GM21390 (cell line): ENCODE measurements at regions not wholly inside any gene's neighbourhood (a gene's known extent, or its start where the extent isn't known, plus 50 kb on each side); places are given as distances from the start of the nearest gene placed in this dataset.
"Not testable (repeated sequence)": the region's sequence is repeated elsewhere in the genome, so short reads cannot be mapped to it uniquely, and the experiment has no call there.

Experiments
- ATAC-seq: cut with Tn5 transposase; IDR thresholded peaks from one replicate; pipeline ENCODE4 v1.9.1; 2021; ENCODE audit not compliant: unreplicated experiment

DNA sequence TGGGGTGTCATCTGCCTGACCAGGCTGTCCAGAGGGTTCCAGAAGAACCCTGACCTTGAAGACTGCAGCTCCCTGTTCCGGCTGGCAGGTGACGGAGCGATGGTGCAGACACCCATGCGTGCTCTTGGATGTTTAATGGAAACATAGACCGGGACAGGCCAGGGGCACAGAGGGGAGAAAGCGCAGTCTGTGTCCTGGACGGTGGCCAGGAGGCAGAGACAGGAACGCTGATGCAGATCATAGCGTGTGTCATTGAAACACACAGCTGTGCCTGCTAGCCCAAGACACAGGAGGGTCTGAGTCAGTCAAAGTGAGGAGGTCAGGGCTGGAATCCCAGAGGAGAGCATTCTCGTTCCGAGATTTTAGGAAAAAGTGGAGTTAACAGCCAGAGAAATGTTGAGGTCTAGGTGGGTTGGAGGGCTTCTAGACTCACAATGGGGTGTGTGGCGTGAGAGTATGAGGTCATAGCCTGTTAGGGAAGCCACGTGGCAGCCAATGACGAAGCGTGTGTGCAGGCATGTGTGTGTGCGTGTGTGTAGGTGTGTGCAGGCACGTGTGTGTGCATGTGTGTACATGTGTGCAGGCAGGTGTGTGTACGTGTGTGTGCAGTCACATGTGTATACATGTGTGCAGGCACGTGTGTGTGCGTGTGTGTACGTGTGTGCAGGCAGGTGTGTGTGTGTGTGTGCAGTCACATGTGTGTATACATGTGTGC is 167.0 kb downstream of the ERMARD start:
- ATAC-seq = no peak

DNA sequence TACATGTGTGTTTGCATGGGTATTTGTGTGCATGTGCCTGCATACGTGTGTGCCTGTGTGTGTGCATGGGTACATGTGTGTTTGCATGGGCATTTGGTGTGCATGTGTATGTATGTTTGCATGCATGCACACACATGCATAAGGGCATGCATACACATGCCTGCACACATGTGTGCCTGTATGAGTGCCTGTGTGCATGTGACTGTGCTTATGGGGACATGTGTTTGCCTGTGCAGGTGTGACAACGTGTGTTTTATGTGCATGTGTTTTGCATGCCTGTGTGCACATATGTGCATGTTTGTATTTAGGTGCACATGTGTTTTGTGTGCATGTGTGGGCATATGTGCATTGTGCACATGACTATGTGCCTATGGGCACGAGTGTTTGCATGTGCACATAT is 165.7 kb downstream of the ERMARD start:
- no peak for ATAC-seq

DNA sequence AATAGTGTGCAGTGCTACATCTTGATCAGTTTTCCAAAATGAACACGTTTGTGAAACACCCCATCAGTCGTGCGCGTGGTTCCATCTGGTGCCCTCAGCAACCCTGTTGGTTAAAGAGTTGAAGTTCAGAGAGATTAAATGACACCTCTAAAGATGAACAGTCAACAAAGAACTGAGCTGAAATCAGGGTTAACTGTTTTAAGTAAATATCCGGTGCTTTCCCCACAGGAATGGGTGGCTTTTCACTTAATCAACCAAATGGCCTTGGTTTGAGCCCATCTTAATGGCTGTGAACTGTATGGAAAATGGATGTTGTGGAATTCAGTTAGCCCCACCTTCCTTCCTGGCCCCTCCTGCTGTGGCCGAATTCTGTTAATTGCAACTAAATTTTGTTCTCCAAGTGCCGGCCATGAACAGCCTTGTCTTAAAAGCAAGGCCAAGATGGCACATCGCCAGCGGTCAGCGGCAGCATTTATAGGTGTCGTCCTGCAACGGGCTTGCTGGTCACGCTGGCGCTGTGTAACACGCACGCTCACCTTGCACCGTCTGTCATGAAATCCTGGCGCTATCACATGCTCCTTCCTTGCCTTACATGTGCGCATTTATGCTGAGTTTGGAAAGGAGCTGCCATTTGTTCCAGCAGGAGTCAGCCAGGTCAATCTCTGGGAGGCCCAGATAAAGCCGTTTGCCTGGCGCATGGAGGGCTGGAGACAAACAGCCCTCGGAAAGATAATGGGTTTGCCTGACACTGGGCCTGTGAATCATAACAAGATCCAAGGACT is 164.5 kb downstream of the ERMARD start:
- ATAC-seq = no peak

DNA sequence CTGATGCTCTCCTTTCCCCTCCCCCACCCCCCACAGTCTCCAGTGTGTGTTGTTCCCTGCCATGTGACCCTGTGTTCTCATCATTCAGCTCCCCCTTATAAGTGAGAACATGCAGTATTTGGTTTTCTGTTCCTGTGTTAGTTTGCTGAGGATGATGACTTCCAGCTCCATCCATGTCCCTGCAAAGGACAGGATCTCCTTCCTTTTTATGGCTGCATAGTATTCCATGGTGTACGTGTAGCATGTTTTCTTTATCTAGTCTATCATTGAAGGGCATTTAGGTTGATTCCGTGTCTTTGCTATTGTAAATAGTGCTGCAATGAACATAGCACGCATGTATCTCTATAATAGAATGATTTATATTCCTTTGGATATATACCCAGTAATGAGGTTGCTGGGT is 162.3 kb downstream of the ERMARD start:
- not testable (repeated sequence) for ATAC-seq

DNA sequence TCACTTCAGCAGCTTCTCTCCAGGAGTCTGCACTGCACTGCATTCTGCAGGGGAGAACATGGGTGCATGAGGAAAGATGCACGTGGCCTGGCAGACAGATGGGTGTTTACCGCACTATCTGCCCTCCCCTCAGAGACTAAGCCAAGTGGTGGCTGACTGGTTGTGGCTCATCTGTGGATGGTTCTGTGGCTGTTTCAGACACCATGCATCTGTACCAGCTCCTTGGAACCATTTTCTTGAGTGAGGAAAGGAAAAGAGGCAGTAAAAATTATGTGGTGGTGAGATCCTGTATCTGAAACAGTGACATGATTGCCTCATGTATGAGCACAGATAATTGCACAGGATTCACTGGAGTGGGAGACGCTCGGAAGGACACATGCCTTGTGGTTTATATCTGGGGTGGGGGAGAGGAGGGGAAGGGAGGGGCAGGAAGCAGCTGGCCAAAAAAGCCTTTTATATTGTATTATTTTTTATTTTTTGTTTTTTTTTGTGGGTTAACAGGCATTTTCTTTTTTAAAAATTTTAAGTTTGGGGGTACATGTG is 161.7 kb downstream of the ERMARD start:
- no peak for ATAC-seq

DNA sequence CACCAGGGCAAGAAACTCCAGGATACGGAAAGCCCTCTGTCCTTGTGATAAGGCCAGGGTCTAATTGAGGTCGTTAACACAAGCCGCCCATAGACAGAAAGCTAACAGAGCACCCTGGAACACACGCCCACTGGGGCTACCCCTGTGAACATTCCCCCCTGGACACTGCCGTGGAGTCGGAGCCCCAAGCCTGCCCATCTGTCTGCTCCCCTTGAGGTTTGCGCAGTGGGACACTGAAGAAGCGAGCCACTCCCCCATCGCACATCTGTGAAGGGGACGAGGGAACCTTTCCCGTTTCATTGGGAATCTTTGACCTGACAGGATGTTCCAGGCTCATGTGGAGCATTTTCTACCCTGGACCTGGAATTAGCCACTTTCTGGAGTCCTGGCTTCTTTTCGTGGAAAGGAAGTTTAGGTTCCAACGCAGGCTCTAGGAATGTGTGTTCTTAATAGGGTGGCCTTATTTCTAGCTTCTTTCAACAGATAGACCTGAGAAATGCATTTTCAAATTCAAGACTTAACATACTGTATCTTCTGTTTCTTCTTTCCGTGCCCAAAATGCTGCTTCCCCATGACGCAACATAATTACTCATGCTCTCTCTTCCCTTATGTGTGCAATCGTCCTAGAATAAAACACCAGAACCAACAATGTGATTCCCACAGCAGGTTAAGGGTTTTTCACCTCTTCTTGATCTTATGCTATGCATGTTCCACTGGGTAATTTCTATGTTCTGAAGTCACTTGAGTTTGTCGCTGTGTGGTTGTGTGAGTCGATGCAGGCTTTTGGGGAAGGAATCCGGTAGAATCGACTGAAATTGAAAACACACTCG is 161.1 kb downstream of the ERMARD start:
- ATAC-seq = no peak

DNA sequence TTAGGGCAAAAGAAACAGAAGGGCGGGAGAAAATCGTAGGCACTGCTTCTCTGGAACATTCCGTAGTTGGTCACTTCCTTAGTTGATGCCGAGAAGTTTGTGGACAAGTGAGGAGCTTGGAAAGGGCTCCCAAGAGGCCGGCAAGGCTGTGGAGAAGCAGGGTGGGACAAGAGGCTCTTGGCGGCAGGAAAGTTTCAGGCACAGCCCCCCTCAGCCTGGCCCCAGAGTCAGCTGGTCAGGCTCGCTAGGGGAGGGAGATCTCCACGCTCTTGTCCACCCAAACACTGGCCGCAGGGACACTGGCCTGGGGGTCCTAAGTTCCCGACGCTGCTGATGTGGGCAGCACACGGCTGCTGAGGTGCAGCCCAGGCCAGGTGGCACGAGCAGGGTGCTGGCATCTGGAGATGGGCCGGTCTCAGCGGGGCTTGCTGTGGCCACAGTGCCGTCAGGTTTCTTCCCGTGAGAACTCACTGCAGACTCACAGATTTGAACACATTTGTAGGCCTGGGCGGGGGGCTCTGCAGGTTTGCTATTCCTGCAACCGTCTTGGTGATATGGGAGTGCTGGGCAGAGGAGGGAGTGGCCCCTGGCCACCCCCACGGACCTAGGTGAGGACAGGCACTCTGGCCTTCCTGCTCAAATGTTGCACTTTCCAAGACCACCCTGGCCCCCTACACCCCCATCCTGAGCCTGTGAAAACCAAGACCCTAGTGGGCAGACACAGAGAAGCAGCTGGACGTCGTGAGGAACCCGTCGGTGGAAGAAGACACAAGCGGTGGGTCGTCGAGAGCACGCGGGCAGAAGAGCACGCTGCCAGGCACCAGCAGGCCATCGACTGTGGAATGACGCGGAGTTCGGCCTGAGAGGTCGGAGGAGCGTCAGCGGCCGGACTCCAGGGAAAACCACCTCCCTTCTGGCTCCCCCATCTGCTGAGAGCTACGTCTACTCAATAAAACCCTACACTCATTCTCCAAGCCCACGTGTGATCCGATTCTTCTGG is 160.1 kb downstream of the ERMARD start:
- ATAC-seq = no peak

DNA sequence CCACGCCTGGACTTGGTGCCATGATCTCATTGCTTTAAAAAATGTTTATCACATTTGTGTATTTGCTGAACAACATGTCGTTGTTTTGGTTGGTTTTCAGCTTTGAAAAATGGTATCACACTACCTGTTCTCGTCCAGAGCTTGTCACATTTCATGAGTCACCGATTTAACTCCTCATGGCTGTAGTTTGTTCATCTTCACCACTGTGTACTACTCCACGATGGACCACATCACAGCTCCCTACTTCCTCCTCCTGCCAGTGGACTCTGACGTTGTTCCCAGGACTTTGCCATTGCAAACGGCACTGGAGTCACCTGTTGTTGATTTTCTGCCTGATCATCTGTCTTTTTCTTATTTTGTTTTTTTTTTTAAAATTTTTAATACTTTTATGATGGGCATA is 157.7 kb downstream of the ERMARD start:
- ATAC-seq = no peak

DNA sequence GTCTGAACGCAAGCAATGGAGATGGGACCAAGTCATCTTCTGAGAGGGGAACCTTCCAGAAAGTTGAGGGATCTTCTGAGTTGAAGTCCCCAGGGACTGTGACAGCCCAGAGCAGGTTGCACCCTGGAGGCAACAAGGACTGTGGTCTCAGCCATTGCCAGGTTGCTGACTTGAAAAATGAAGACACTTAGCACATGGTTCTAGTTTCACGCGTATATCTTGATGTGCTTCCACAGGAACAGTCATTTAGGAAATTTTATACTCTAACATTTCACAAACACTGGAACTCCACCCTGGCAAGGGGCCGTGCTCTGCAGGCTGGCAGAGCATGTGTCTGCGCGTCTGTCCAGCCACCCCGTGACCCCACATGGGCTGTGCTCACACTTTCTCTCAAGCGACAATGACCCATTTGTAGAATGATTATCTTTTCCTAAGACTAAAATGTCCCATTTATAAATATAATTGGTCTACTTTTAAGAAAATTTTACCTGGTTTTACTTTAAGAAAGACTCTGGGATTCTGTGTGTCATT is 157.0 kb downstream of the ERMARD start:
- no peak for ATAC-seq

DNA sequence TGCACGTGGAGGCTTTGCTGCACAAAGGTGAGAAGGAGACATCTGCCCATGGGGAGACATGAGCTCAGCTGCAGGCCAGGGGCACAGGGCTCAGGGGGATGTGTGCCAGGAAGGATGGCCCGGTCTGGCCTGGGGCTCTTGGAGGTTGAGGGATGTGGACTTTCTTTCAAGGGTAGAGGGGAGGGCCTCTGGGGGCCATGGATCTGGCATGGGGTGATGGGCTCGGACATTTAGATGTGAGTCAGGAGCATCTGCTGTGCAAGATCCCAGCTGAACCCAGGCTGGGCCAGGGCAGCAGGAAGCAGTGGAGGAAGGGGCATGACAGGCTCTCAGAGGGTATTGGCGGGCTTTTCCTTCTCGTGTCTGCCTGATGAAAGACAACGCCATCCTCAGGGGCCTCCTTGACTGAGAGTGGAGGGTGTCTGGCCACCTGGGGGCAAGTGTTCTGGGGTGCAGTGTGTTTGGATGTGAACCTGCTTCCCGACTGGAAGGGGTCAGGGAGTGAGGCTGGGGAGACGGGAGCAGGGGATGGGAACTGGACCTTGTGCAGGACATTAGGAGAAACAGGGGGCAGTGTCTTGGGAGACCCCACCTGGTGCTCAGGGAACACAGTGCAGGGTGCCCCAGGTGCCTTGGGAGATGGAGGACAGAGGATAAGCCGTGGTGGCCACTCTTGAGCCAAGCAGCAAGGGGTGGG is 156.1 kb downstream of the ERMARD start:
- ATAC-seq = no peak

DNA sequence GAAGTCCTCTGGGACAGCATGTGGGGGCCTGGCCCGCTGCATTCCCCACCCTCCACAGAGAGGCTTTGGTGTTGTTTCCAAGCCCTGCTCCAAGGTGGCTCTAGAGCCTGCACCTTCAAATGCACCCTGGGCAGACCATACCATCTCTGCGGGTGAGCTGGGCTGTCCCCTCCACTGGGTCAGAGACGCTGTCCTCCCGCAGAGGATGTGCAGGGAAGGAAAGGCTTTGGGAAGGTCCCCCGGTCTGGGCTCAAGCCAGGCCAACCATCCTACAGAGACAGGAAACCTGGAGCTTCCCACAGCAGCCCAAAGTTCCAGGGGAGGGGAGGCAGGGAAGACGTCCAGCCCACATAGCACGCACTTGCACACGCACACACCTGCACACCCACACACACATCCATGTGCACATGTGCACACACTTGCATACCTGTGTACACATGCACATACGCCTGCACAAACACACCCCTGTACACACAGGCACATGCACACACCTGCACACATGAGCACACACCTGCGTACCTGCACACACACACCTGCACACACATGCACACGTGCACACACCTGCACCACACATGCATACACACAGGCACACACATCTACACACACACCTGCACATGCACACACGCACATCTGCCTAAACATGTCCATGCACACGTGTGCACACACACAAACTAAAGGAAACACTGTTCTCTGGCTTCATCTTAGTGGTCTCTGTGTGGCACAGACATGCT is 155.4 kb downstream of the ERMARD start:
- ATAC-seq = no peak

DNA sequence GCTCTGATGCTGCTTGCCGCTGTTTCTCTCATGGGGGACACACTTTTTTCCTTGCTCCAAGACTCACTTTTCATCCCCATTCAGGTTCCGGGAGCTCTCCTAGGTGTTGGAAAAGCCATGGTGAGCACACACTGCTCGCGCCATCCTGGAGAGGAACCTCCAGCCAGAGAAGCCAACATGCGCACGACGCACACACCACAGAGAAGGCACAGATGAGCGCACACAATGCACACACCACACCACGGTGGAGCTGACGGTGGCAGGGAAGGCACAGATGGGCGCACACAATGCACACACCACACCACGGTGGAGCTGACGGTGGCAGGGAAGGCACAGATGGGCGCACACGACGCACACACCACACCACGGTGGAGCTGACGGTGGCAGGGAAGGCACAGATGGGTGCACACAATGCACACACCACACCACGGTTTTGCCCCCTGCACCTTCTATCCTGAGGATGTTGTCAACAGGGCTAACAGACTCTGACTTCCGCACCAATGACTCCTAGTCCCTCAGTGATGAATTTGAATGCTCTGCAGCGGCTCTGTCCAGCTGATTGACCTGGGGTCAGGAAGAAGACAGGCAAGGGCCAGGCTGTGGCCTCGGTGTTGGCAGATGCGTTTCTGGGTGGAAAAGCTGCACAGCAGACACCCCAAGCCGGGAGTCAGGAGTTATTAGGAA is 154.7 kb downstream of the ERMARD start:
- no peak for ATAC-seq

DNA sequence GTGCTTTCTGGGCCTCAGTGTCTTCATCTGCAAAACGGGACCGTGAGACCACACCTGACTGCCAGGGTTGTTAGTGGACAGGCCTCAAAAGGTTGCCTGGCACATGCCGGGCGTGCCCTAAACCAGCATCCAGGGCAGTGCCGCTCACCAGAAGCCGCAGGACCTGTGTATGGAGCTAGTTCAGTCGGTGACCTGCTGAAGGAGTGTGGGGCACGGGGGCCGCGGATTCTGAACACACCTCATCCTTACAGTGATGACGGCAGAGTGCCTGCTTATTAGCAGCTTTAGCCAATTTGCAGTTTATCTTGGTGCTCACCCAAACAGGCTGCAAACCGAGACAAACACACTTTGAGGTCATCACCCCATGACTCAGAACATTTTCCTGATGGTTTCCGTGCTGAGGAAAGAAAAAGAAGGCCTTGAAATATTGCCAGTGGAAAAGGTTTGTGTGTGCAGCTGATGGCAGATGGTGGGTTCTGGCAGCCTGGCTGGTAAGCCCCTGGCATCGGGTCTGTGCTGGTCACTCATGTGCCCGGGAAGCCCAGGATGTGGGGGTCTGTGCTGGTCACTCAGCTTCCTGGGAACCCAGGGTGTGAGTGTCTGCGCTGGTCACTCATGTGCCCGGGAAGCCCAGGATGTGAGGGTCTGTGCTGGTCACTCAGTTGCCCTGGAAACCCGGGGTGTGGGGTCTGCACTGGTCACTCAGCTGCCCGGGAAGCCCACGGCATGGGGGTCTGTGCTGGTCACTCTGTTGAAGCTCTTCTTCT is 153.8 kb downstream of the ERMARD start:
- no peak for ATAC-seq

DNA sequence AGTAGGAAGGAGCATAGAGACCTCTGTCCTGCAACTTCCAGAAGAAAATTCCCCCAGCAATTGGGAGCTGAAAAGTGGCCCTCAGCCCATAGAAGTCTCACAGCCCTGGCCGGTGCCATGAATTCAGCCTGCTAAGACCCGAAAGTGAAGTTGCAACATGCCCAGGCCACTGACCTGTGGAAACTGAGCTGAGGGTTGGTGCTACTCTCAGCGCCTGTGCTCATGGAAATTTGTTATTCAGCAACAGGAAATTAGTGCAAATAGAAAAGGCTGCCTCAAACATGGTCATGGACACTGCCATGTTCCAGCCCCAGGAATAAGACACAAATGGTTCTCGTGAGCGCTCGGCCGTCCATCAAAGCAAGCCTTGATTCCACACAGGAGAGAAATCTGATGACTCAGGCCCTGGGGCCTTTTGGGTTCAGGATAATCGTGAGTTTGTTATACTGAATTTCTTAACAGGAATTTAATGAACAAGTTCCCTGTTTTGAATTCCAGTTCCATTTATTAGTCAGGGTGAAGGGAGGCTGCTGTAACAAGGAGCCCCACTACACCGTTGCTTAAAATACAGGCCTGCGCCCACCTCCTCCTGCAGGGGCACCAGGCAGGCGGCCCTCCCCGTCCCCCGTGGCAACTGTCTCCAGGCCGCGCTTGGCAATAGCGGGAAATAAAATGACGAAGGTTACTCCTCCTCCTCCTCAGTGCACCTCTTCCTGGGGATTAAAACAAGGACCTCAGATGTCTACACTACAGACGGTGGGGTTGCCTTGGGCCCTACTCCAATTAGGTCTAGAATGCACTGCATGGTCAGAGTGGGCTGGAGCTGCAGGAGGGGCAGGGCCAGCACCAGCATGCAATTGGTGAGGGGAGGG is 152.9 kb downstream of the ERMARD start:
- no peak for ATAC-seq

DNA sequence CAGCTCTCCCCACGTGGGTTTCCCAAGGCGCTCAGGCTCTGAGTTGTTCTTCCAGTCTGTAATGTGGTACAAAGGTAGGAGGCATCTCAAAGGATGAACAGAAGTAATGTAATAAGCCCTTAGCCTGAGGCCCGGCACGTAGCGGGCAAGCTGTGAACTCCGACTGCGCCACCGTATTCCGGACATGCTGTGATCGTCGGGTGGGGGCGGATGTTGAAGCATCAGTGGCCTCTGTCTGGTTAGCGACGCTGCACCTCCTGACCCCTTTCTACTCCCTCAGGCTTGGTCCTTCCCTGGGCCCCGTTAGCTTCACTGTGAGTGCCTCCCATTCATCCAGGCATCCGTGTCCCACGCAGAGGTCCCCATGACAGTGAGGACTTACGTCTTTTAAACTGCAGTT is 151.7 kb downstream of the ERMARD start:
- ATAC-seq = no peak

DNA sequence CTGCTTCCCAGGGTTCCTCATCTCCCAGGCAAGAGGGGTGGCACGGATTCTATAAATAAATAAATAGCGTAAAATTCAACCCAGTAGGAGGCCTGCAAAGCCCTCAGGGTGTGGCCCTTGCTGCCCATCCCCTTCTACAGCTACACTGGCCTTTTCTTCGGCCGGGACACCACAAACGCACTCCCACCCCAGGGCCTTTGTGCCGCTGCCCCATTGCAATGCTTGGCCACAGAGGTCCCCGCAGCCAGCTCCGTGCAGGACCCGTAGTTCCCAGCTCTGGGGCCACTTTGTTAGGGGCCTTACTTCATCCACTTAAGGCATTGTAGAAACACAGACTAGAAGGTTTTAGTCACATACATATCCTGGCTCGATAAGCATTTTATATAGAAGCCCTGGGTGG is 151.2 kb downstream of the ERMARD start:
- no peak for ATAC-seq
